Stimulated activated CD8-positive, alpha-beta memory T cell treated with anti-CD3 and anti-CD28 coated beads, Interleukin-15, amount 100 ng/mL, for 1 hour (primary cell): ENCODE measurements at regions not wholly inside any gene's neighbourhood (a gene's known extent, or its start where the extent isn't known, plus 50 kb on each side); places are given as distances from the start of the nearest gene placed in this dataset.

Experiments used
- DNase-seq: peaks from one replicate; pipeline ENCODE4 v3.0.0-alpha.2; 2020; ENCODE audit warnings: low read depth

- DNase-seq = peak; percentile 73
These were observed 123.3 kb upstream of the GADD45A start for GRCh38 chr1:67561704-67562113.

GRCh38 chr1:67563684-67564083, 121.3 kb upstream of the GADD45A start:
- no peak for DNase-seq

- DNase-seq = no peak
These were observed 120.8 kb upstream of the GADD45A start for GRCh38 chr1:67564193-67564592.

DNA sequence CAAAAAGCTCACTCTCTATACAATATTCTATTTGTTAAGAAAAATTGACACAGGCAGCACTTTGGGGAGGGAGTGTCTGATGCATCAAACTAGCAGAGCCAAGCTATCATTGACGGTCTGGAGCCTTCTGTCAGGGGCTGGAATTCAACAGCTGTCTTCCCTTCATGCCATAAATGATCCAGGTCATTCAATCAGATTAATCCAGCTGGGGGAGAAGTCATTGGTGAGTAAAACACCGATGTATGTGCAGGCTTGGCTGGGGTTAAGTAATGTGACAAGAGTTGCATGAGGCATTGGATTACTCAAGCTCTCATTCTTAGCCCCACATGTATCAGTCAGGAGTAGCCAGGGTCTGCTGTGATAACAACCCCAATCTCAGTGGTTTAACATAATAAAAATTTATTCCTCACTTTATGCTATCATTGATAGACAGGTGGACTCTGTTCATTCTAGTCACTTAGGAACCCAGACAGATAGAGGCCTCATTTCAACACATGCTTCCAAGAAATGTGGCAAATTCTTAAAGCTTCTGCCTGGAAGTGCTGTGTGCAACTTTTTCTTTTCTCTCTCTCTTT, 118.1 kb upstream of the GADD45A start:
- DNase-seq = no peak

- DNase-seq = no peak
These were observed 114.4 kb upstream of the GADD45A start for GRCh38 chr1:67570486-67571143.

GRCh38 chr1:67571406-67571805, 113.6 kb upstream of the GADD45A start:
- no peak for DNase-seq

DNA sequence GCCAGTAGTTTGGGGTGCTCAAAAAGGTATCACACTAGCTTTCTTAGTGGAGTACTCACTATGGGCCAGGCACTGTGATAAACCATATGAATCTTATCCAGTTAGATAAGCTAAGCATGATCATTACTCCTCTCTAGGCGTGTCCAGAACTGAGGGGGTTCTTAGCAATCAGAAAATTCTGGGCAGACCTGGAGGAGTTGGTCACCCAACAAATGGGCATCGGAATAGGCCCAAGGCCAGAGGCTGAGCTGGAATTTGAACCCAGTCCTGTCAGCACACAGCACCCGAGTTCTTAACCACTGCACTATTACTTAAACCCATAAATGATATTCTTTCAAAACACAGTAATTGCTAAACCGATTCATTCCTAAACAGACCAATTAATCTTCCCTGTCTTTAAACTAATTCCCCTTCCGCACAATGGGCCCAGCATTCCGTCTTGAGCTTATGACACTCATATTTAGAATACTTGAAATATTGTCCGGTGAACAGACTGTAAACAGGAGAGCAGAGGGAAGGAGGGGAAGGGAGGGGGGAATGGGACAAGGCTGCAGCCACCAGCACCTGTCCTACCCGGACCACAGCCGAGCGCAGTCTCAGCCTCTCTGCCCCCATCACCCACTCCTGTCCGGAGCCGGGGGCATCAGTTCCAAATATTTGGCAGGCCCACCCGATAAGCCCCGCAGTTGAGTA, 113.0 kb upstream of the GADD45A start:
- DNase-seq = no peak

DNA sequence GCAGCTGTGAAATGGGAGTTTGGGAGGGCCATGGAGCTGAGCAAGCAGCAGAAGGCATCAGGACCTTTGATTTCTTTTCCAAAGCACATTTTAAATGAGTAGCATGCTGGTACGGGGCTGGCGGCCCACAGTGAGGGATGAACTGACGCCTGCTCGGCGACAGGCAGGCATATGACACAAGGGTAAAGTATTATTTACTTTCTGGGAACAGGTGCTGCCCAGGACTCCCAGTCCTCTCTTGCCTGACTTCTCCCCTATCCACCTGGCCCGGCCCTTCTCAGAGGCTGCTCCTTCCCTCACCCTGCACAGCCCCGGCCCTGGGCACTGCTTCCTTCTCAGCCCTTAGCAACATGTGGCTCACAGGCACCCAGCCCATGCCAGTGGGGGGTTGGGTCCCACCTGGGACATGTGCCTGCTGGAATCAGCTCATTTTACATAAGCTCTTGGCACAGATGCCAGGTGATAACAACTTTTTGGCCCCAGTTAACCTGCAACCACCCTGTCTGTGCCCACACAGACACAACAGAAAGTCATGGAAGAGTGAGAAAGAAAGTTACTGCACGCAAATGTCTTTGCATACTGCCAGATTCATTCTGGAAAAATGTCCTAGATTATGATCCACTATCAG, 112.3 kb upstream of the GADD45A start:
- no peak for DNase-seq

GRCh38 chr1:67573311-67573872, 111.6 kb upstream of the GADD45A start:
- DNase-seq = no peak

DNA sequence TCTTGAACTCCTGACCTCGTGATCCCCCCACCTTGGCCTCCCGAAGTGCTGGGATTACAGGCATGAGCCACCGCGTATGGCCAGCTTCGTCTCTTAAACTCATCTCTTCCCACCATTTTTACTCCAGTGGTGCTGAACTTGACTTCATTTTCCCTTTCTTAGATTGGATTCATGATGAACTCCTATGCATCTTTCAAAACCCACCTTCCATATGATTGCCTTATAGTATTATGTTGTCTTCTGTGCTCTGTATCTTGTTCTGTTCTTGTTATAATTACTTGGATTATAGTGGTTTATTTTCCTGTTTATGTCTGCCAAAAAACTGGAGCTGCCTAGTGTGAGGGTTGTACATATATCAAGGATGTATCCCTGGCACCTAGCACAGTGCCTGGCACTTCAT, 110.8 kb upstream of the GADD45A start:
- no peak for DNase-seq

DNA sequence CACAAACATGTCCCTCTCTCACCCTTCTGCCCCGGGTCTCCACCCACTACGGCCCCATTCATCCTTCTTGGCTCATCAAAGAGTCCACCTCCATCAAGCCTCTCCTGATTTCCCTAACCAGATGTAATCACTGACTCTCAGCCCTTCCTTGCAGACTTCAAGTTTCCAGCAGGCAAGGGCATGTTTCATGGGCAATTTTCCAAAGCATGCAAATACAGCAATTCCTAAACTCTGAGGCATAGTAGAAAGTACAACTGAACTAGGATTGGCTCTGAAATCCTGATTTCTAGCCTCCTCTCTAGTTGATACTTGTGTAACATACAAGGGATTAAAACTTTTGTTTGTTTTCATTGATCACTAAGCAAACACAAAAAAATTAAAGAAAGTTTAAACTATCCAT, 109.1 kb upstream of the GADD45A start:
- no peak for DNase-seq

- DNase-seq = no peak
These were observed 108.5 kb upstream of the GADD45A start for GRCh38 chr1:67576474-67576873.

GRCh38 chr1:67577646-67578045, 107.4 kb upstream of the GADD45A start:
- DNase-seq = no peak

DNA sequence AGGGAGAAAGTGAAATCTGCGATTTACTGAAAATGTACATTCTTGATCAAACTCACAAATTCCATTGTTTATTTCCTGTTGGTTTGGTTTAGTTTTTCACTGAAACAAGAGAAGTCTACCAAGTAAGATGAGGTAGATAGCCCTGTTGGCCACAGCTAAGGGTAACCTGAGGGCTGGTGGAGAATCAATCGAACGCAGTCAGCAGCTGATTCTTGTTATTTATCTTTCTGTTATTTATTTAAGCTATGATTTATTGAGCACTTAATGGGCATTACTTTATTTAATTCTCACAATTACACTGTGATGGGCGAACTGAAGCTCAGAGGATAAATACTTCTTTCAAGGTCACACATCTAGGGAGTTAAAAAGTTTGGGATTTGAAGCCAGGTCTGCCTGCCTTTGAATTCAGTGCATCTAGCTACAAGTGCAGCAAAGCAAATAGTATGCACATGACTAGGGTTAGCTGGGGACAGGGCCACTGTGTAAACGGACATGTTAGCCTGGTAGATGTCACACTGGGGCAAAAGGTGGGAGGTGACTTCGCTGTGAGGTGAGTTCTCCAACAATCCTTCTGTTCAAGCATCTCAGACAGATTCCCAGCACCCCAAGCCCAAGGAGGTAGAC, 106.5 kb upstream of the GADD45A start:
- no peak for DNase-seq

GRCh38 chr1:67579623-67580394, 105.2 kb upstream of the GADD45A start:
- no peak for DNase-seq

GRCh38 chr1:67580691-67581403, 104.2 kb upstream of the GADD45A start:
- no peak for DNase-seq

- DNase-seq = no peak
These were observed 102.2 kb upstream of the GADD45A start for GRCh38 chr1:67582625-67583461.

DNA sequence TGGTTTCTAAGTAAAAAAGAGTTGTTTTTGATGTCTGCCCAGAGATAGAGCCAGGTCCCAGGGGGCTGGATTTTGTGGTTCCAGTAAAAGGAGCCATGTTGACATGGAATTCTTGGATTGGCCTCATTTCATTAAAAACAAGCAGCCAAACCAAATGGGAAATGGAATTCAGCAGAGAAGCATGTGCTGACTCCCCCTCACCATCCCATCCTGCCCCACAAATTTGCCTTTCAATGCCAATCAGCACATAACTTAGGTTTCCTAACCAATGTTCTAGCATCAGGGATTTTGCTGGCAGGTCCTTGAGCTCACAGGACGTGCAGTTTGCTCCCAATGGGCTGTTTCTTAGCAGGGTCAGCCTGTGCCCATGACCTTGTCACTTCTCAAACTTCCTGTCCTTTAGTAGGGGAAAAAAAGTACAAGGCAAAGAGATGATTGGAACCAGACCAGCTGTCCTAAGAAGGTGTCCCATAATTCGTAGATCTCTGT, 101.5 kb upstream of the GADD45A start:
- DNase-seq = no peak

GRCh38 chr1:67584938-67585337, 100.1 kb upstream of the GADD45A start:
- DNase-seq = no peak

DNA sequence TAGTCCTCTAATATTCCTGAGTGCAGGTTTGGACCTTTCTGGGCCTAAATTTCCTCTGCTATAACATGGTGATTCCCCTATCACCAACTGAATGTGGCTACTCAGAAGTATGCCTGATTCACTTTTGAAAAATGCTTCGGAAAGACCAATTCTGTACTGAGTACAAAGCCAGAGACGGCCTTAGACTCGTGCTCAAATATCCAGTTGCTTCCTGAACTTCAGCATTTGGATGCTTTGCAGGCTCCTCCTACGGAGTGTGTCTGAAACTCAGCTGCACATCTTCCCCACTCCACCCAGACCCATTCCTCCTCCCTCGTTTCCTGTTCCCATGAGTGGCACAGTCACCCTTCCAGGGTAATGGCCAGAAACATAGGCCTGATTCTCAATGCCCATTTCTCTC, 98.4 kb upstream of the GADD45A start:
- no peak for DNase-seq
